D721Med (cell line): ENCODE measurements at regions not wholly inside any gene's neighbourhood (a gene's known extent, or its start where the extent isn't known, plus 50 kb on each side); places are given as distances from the start of the nearest gene placed in this dataset.

Experiments used
- DNase-seq: peaks from one replicate; pipeline ENCODE4 v3.0.0; 2011; ENCODE audit warnings: low spot score; ENCODE audit not compliant: insufficient read length
- FAIRE-seq: peaks from 2 replicates; lab custom pipeline; 2011; peaks lifted over from hg19 to GRCh38; lab: Jason Lieb, UNC
- CTCF ChIP-seq: IDR thresholded peaks from 2 replicates; pipeline ENCODE4 v1.5.1; 2012; ENCODE audit warnings: mild to moderate bottlenecking, control low read depth; ENCODE audit not compliant: insufficient read depth; ENCODE audit errors: missing control alignments

GRCh38 chr16:59886021-59886420, 1151.9 kb upstream of the GOT2 start:
- DNase-seq (no peak), FAIRE-seq (no peak)
- no peak for TF ChIP-seq CTCF

GRCh38 chr16:59881376-59881775, 1147.3 kb upstream of the GOT2 start:
- no peak for FAIRE-seq
- no peak for TF ChIP-seq CTCF
- DNase-seq, result no peak

GRCh38 chr16:59880611-59881010, 1146.5 kb upstream of the GOT2 start:
- FAIRE-seq (no peak), DNase-seq (no peak)
- no peak for TF ChIP-seq CTCF

- FAIRE-seq (no peak), DNase-seq (no peak)
- TF ChIP-seq CTCF, result no peak
Measured at GRCh38 chr16:59878999-59879398, 1144.9 kb upstream of the GOT2 start.

- no peak for FAIRE-seq
- no peak for TF ChIP-seq CTCF
- no peak for DNase-seq
Measured at GRCh38 chr16:59878479-59878878, 1144.4 kb upstream of the GOT2 start.

GRCh38 chr16:59864981-59865666, 1131.0 kb upstream of the GOT2 start:
- DNase-seq (no peak), FAIRE-seq (no peak)
- TF ChIP-seq CTCF, result no peak

- DNase-seq (no peak), FAIRE-seq (no peak)
- no peak for TF ChIP-seq CTCF
Measured at GRCh38 chr16:59859676-59860402, 1125.7 kb upstream of the GOT2 start.
